ENCODE measurements at regions not wholly inside any gene's neighbourhood (a gene's known extent, or its start where the extent isn't known, plus 50 kb on each side); places are given as distances from the start of the nearest gene placed in this dataset.

DNA sequence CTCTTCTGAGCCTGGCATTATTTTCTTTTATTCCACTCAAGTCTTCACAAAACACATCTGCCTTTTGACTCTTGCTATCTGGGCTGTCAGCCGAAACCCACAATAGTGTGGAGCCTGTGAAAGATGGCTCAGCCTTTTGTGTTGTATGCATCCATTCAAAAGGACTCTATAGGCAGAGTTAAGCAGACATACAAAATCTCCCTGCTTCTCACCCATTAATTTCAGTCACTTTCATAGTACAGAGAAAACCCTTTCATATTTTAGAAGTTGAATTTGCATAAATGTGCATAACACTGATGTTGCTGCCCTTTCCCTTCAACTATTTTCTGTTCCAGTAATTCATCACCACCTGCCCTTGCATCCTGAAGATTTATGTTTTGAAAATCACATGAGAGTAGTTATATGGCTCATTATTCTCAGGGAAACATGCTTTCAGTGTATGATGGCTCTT, 154.6 kb downstream of the EVA1A start:
- TF ChIP-seq, protein P1, sequence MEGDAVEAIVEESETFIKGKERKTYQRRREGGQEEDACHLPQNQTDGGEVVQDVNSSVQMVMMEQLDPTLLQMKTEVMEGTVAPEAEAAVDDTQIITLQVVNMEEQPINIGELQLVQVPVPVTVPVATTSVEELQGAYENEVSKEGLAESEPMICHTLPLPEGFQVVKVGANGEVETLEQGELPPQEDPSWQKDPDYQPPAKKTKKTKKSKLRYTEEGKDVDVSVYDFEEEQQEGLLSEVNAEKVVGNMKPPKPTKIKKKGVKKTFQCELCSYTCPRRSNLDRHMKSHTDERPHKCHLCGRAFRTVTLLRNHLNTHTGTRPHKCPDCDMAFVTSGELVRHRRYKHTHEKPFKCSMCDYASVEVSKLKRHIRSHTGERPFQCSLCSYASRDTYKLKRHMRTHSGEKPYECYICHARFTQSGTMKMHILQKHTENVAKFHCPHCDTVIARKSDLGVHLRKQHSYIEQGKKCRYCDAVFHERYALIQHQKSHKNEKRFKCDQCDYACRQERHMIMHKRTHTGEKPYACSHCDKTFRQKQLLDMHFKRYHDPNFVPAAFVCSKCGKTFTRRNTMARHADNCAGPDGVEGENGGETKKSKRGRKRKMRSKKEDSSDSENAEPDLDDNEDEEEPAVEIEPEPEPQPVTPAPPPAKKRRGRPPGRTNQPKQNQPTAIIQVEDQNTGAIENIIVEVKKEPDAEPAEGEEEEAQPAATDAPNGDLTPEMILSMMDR (IDR thresholded peaks at IDR 0.05): no peak
- TF ChIP-seq POLR2A (IDR thresholded peaks at IDR 0.05): no peak

Data from testis (tissue), 2 donors.